HCT116 (cell line): ENCODE measurements at regions not wholly inside any gene's neighbourhood (a gene's known extent, or its start where the extent isn't known, plus 50 kb on each side); places are given as distances from the start of the nearest gene placed in this dataset.

ENCODE experiments used
- ATAC-seq: fragments of 200-7000 bp; cut with Tn5 transposase; 2 replicates; pipeline ENCODE4 v1.9.1; 2020; ENCODE audit warnings: mild to moderate bottlenecking, moderate library complexity
- BruUV-seq: library from RNA; stranded (reverse); fragments of 400-500 nt; replicated peaks from 2 replicates; lab custom pipeline; 2021; lab: Mats Ljungman, UMichigan
- CTCF ChIA-PET: fragments of 300-600 bp; sonication (Branson Sonifier 250); formaldehyde crosslinking; loops from one replicate; lab custom pipeline; 2021; ENCODE audit warnings: antibody characterized with exemption; lab: Charles Lee
- POLR2A ChIA-PET: fragments of 300-600, 350-600 bp; sonication (Branson Sonifier 250); formaldehyde crosslinking; loops from one replicate; lab custom pipeline; 2021; ENCODE audit warnings: antibody characterized with exemption; lab: Charles Lee
- RAD21 ChIA-PET, 2 experiments: fragments of 300-600 bp; sonication (Branson Sonifier 250); formaldehyde crosslinking; loops; one replicate each; lab custom pipeline; 2023; ENCODE audit warnings: low total read pairs in 2 of 2; ENCODE audit not compliant: uncharacterized antibody in 2 of 2, unreplicated experiment in 2 of 2, low non-redundant PET in 1 of 2; lab: Charles Lee
- DNase-seq: peaks from one replicate; pipeline ENCODE4 v3.0.0-alpha.2; 2010; ENCODE audit warnings: low read depth, low spot score
- H2AFZ ChIP-seq: fragments of 200-600 bp; shearing (Covaris generic), sonication (generic); 2 replicates; pipeline ENCODE4 v1.6.1; 2017; ENCODE audit warnings: low read depth, mixed run types, mixed read lengths, antibody characterized with exemption, low read length; ENCODE audit not compliant: poor library complexity, severe bottlenecking
- H3K27ac ChIP-seq: 2 replicates; pipeline ENCODE4 v1.5.1; 2012; ENCODE audit warnings: low read depth, low read length
- H3K27me3 ChIP-seq: fragments of 200-600 bp; sonication (generic); 2 replicates; pipeline ENCODE4 v1.6.1; 2016; ENCODE audit warnings: mixed run types, low read length, mixed read lengths; ENCODE audit not compliant: insufficient read depth
- H3K36me3 ChIP-seq, 2 experiments: fragments of 200-500 bp in 1 of 2; fragments of 200-600 bp in 1 of 2; sonication (Bioruptor generic) in 1 of 2; sonication (generic) in 1 of 2; 2 replicates each; pipeline versions ENCODE4 v1.5.1 to v1.6.1; 2014 to 2016; ENCODE audit warnings: low read length in 2 of 2, inconsistent platforms in 1 of 2, mixed read lengths in 1 of 2, mixed run types in 1 of 2; ENCODE audit not compliant: insufficient read depth in 2 of 2, control insufficient read depth in 1 of 2
- H3K4me1 ChIP-seq, 2 experiments: fragments of 200-600 bp in 1 of 2; sonication (generic) in 1 of 2; 2 replicates each; pipeline versions ENCODE4 v1.5.1 to v1.6.1; 2012 to 2017; ENCODE audit warnings: low read length in 2 of 2, inconsistent platforms in 1 of 2, mild to moderate bottlenecking in 1 of 2, mixed read lengths in 1 of 2, mixed run types in 1 of 2, moderate library complexity in 1 of 2; ENCODE audit not compliant: insufficient read depth in 2 of 2, control insufficient read depth in 1 of 2
- H3K4me2 ChIP-seq: fragments of 200-600 bp; sonication (generic); 2 replicates; pipeline ENCODE4 v1.6.1; 2017; ENCODE audit warnings: mixed run types, low read length, mixed read lengths
- H3K4me3 ChIP-seq, 2 experiments: fragments of 200-600 bp in 1 of 2; sonication (generic) in 1 of 2; replicated peaks in 1 of 2; 2 replicates each; pipeline ENCODE4 v1.5.1; 2011 to 2016; ENCODE audit warnings: low read length in 2 of 2, control low read depth in 1 of 2, low read depth in 1 of 2, mild to moderate bottlenecking in 1 of 2, mixed read lengths in 1 of 2, mixed run types in 1 of 2
- H3K79me2 ChIP-seq: fragments of 200-600 bp; sonication (generic); 2 replicates; pipeline ENCODE4 v1.6.1; 2017; ENCODE audit warnings: mild to moderate bottlenecking, mixed run types, low read length, moderate library complexity, mixed read lengths; ENCODE audit not compliant: insufficient read depth
- H3K9ac ChIP-seq: fragments of 200-600 bp; sonication (generic); 2 replicates; pipeline ENCODE4 v1.6.1; 2016; ENCODE audit warnings: low read length, mixed read lengths
- H3K9me2 ChIP-seq: fragments of 200-600 bp; sonication (generic), shearing (Covaris generic); 2 replicates; pipeline ENCODE4 v1.6.1; 2017; ENCODE audit warnings: mixed run types, mild to moderate bottlenecking, moderate library complexity; ENCODE audit not compliant: insufficient read depth
- H3K9me3 ChIP-seq, 2 experiments: fragments of 200-500 bp in 1 of 2; fragments of 200-600 bp in 1 of 2; sonication (Bioruptor generic) in 1 of 2; sonication (generic) in 1 of 2; 2 replicates each; pipeline ENCODE4 v1.6.1; 2014 to 2017; ENCODE audit warnings: low read length in 2 of 2, mixed read lengths in 2 of 2, inconsistent platforms in 1 of 2, low read depth in 1 of 2, mild to moderate bottlenecking in 1 of 2, mixed run types in 1 of 2, moderate library complexity in 1 of 2; ENCODE audit not compliant: control insufficient read depth in 1 of 2, insufficient read depth in 1 of 2
- H4K20me1 ChIP-seq: fragments of 200-600 bp; sonication (generic), shearing (Covaris generic); 2 replicates; pipeline ENCODE4 v1.6.1; 2017; ENCODE audit warnings: mixed run types, mild to moderate bottlenecking, moderate library complexity; ENCODE audit not compliant: insufficient read depth
- CBX3 ChIP-seq: IDR thresholded peaks from 2 replicates; pipeline ENCODE4 v1.6.1; 2012; ENCODE audit warnings: low read depth
- CEBPB ChIP-seq: IDR thresholded peaks from 2 replicates; pipeline ENCODE4 v1.6.1; 2012; ENCODE audit warnings: low read depth
- EZH2 ChIP-seq: fragments of 200-600 bp; sonication (generic); IDR thresholded peaks from 2 replicates; pipeline ENCODE4 v1.6.1; 2017; ENCODE audit warnings: antibody characterized with exemption, mixed run types
- JUND ChIP-seq: IDR thresholded peaks from 2 replicates; pipeline ENCODE4 v1.6.1; 2012
- POLR2A ChIP-seq: IDR thresholded peaks from 2 replicates; pipeline ENCODE4 v1.7.0; 2011; ENCODE audit warnings: borderline replicate concordance; ENCODE audit not compliant: insufficient read depth, insufficient read length; ENCODE audit errors: extremely low read depth
- RAD21 ChIP-seq: IDR thresholded peaks from 2 replicates; pipeline ENCODE4 v1.6.1; 2012; ENCODE audit warnings: low read depth, mild to moderate bottlenecking
- SIN3A ChIP-seq: IDR thresholded peaks from 2 replicates; pipeline ENCODE4 v1.6.1; 2012; ENCODE audit warnings: low read depth
- SP1 ChIP-seq: IDR thresholded peaks from 2 replicates; pipeline ENCODE4 v1.6.1; 2012; ENCODE audit warnings: low read depth
- ZBTB33 ChIP-seq: IDR thresholded peaks from 2 replicates; pipeline ENCODE4 v1.6.1; 2011; ENCODE audit warnings: mild to moderate bottlenecking, low read length, moderate library complexity; ENCODE audit not compliant: insufficient replicate concordance; ENCODE audit errors: extremely low read depth
- ZFX ChIP-seq: fragments of 450-650 bp; IDR thresholded peaks from 2 replicates; pipeline ENCODE4 v1.6.1; 2017
- intact Hi-C: fragments of 100-400 bp; cut with micrococcal nuclease; formaldehyde crosslinking; loops from 2 replicates; pipeline ENCODE4 v1.10.0; 2022
- TF ChIP-seq, protein P1 (sequence below): IDR thresholded peaks from 2 replicates; pipeline ENCODE4 v1.6.1; 2012; ENCODE audit warnings: low read depth
- TF ChIP-seq, protein P2 (sequence below): IDR thresholded peaks from 2 replicates; pipeline ENCODE4 v1.6.1; 2012

GRCh38 chr5:179472174-179472573 lies 78.2 kb upstream of the RUFY1 start (continued):
- TF ChIP-seq, protein P1, sequence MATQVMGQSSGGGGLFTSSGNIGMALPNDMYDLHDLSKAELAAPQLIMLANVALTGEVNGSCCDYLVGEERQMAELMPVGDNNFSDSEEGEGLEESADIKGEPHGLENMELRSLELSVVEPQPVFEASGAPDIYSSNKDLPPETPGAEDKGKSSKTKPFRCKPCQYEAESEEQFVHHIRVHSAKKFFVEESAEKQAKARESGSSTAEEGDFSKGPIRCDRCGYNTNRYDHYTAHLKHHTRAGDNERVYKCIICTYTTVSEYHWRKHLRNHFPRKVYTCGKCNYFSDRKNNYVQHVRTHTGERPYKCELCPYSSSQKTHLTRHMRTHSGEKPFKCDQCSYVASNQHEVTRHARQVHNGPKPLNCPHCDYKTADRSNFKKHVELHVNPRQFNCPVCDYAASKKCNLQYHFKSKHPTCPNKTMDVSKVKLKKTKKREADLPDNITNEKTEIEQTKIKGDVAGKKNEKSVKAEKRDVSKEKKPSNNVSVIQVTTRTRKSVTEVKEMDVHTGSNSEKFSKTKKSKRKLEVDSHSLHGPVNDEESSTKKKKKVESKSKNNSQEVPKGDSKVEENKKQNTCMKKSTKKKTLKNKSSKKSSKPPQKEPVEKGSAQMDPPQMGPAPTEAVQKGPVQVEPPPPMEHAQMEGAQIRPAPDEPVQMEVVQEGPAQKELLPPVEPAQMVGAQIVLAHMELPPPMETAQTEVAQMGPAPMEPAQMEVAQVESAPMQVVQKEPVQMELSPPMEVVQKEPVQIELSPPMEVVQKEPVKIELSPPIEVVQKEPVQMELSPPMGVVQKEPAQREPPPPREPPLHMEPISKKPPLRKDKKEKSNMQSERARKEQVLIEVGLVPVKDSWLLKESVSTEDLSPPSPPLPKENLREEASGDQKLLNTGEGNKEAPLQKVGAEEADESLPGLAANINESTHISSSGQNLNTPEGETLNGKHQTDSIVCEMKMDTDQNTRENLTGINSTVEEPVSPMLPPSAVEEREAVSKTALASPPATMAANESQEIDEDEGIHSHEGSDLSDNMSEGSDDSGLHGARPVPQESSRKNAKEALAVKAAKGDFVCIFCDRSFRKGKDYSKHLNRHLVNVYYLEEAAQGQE, result no peak
- TF ChIP-seq POLR2A (no peak), ZBTB33 (no peak), CEBPB (no peak)
- TF ChIP-seq, all 23 proteins: peak for 0

- intact Hi-C loops, result no loop called here
- Histone ChIP-seq H3K4me3 (no peak overlapping the region), H3K27ac (no peak overlapping the region), H3K4me1 (no peaks in the 10 kb centered on the region), H2AFZ (no peak overlapping the region), H3K36me3 (no peaks in the 10 kb centered on the region), H3K4me2 (no peak overlapping the region), H3K9ac (no peak overlapping the region), H3K79me2 (no peaks in the 10 kb centered on the region), H3K9me2 (no peaks in the 10 kb centered on the region), H3K27me3 (no peaks in the 10 kb centered on the region), H4K20me1 (no peaks in the 10 kb centered on the region), H3K9me3 (no peaks in the 10 kb centered on the region)
- POLR2A ChIA-PET, result no interaction called here
- RAD21 ChIA-PET, result interaction anchor here in 1 of 2 experiments (0.5 kb wide), 1 partner anchor 339 kb away, joined by 3 read pairs; no protein-coding TSS in a partner anchor
- ATAC-seq (no peak), DNase-seq (no peak)
- no TSS peak for BruUV-seq
- CTCF ChIA-PET, result no interaction called here
- no peak for TF ChIP-seq ZFX
- TF ChIP-seq JUND, result no peak
- TF ChIP-seq EZH2, result no peak
- no peak for TF ChIP-seq RAD21
- TF ChIP-seq, protein P2, sequence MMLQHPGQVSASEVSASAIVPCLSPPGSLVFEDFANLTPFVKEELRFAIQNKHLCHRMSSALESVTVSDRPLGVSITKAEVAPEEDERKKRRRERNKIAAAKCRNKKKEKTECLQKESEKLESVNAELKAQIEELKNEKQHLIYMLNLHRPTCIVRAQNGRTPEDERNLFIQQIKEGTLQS, result no peak
- TF ChIP-seq CBX3, result no peak
- no peak for TF ChIP-seq SP1
- no peak for TF ChIP-seq SIN3A
Measured at GRCh38 chr5:179470201-179470600, 80.2 kb upstream of the RUFY1 start.
